Cardiac muscle cell (in vitro differentiated cells and primary cell): ENCODE measurements at regions not wholly inside any gene's neighbourhood (a gene's known extent, or its start where the extent isn't known, plus 50 kb on each side); places are given as distances from the start of the nearest gene placed in this dataset.

ENCODE experiments used
- DNase-seq, 2 donors: peaks; one replicate each; pipeline versions ENCODE4 v3.0.0 to v3.0.0-alpha.2; 2010 to 2017; ENCODE audit warnings: low read depth in 1 of 2, low spot score in 1 of 2
- H3K27ac ChIP-seq: fragments of 200-600 bp; sonication (generic); 2 replicates; pipeline ENCODE4 v1.5.1; 2016
- H3K27me3 ChIP-seq: fragments of 200-600 bp; sonication (generic); 2 replicates; pipeline ENCODE4 v1.6.0; 2016; ENCODE audit warnings: control low read depth
- H3K36me3 ChIP-seq: fragments of 200-600 bp; sonication (generic); 2 replicates; pipeline ENCODE4 v1.5.1; 2016; ENCODE audit warnings: control low read depth
- H3K4me1 ChIP-seq: fragments of 200-600 bp; sonication (generic); 2 replicates; pipeline ENCODE4 v1.8.1; 2017; ENCODE audit warnings: low read depth, mild to moderate bottlenecking, mixed run types
- H3K4me3 ChIP-seq: fragments of 200-600 bp; sonication (generic); 2 replicates; pipeline ENCODE4 v1.5.1; 2016; ENCODE audit warnings: mild to moderate bottlenecking
- H3K9me3 ChIP-seq: fragments of 200-600 bp; sonication (generic); 2 replicates; pipeline ENCODE4 v1.5.1; 2017; ENCODE audit warnings: low read depth, mild to moderate bottlenecking, control low read depth
- CTCF ChIP-seq: IDR thresholded peaks from 2 replicates; pipeline ENCODE4 v1.5.1; 2012; ENCODE audit warnings: low read depth, mild to moderate bottlenecking, low read length

GRCh38 chr12:24307716-24308335, 358.4 kb upstream of the SOX5 start:
- Histone ChIP-seq H3K27me3 (no peaks in the 10 kb centered on the region), H3K4me3 (no peak overlapping the region), H3K27ac (peak overlapping the region; percentile 38), H3K36me3 (no peaks in the 10 kb centered on the region), H3K4me1 (peaks cover 17% of the 10 kb centered on the region), H3K9me3 (no peaks in the 10 kb centered on the region)
- DNase-seq = peak in 1 of 2 donors; percentile 48
- no peak for TF ChIP-seq CTCF

- Histone ChIP-seq H3K9me3 (no peaks in the 10 kb centered on the region), H3K4me3 (no peak overlapping the region), H3K36me3 (no peaks in the 10 kb centered on the region), H3K27ac (no peak overlapping the region), H3K4me1 (peaks cover 17% of the 10 kb centered on the region), H3K27me3 (no peaks in the 10 kb centered on the region)
- no peak for TF ChIP-seq CTCF
- no peak for DNase-seq
Observed at GRCh38 chr12:24307153-24307552, 357.7 kb upstream of the SOX5 start.

- Histone ChIP-seq H3K4me1 (peaks cover 17% of the 10 kb centered on the region), H3K27me3 (no peaks in the 10 kb centered on the region), H3K9me3 (no peaks in the 10 kb centered on the region), H3K27ac (no peak overlapping the region), H3K4me3 (no peak overlapping the region), H3K36me3 (no peaks in the 10 kb centered on the region)
- TF ChIP-seq CTCF = no peak
- DNase-seq = no peak
Observed at GRCh38 chr12:24306001-24306400, 356.5 kb upstream of the SOX5 start.

GRCh38 chr12:24304285-24304684, 354.8 kb upstream of the SOX5 start:
- Histone ChIP-seq H3K4me3 (no peak overlapping the region), H3K36me3 (no peaks in the 10 kb centered on the region), H3K9me3 (no peaks in the 10 kb centered on the region), H3K4me1 (peaks cover 10% of the 10 kb centered on the region), H3K27me3 (no peaks in the 10 kb centered on the region), H3K27ac (no peak overlapping the region)
- TF ChIP-seq CTCF = no peak
- no peak for DNase-seq

- no peak for DNase-seq
Observed at GRCh38 chr12:24302708-24303107, 353.2 kb upstream of the SOX5 start.

More at GRCh38 chr12:24302708-24303107, 353.2 kb upstream of the SOX5 start:
- Histone ChIP-seq H3K36me3 (no peaks in the 10 kb centered on the region), H3K9me3 (no peaks in the 10 kb centered on the region), H3K4me3 (no peak overlapping the region), H3K4me1 (peaks cover under 1% of the 10 kb centered on the region), H3K27me3 (no peaks in the 10 kb centered on the region), H3K27ac (no peak overlapping the region)
- no peak for TF ChIP-seq CTCF
